H1 (cell line): ENCODE measurements at regions not wholly inside any gene's neighbourhood (a gene's known extent, or its start where the extent isn't known, plus 50 kb on each side); places are given as distances from the start of the nearest gene placed in this dataset.

Experiments used
- CTCF ChIA-PET: fragments of 300-600 bp; sonication (Branson Sonifier 250); formaldehyde crosslinking; loops from one replicate; lab custom pipeline; 2021; ENCODE audit not compliant: partially characterized antibody; lab: Charles Lee
- POLR2A ChIA-PET: fragments of 300-600 bp; sonication (Branson Sonifier 250); formaldehyde crosslinking; loops from one replicate; lab custom pipeline; 2021; ENCODE audit warnings: inconsistent platforms; ENCODE audit not compliant: partially characterized antibody; lab: Charles Lee
- DNase-seq, 2 experiments: peaks; one replicate each; pipeline versions ENCODE4 v3.0.0 to v3.0.0-alpha.2; 2010 to 2022; ENCODE audit warnings: low spot score in 2 of 2, low read depth in 1 of 2, mixed read lengths in 1 of 2
- FAIRE-seq: peaks from 2 replicates; lab custom pipeline; 2011; peaks lifted over from hg19 to GRCh38; lab: Jason Lieb, UNC
- H2AFZ ChIP-seq: 2 replicates; pipeline ENCODE4 v1.8.1; 2012; ENCODE audit warnings: low read length, inconsistent platforms
- H2AK5ac ChIP-seq: 2 replicates; pipeline ENCODE4 v1.6.1; 2013; ENCODE audit warnings: low read depth, low read length
- H2BK120ac ChIP-seq: replicated peaks from 2 replicates; pipeline ENCODE3; 2013; ENCODE audit warnings: low read depth, low read length, inconsistent platforms
- H2BK12ac ChIP-seq: 2 replicates; pipeline ENCODE4 v1.6.1; 2013; ENCODE audit warnings: low read depth, low read length
- H2BK15ac ChIP-seq: 2 replicates; pipeline ENCODE4 v1.6.1; 2013; ENCODE audit warnings: low read length
- H2BK20ac ChIP-seq: 2 replicates; pipeline ENCODE4 v1.6.1; 2013; ENCODE audit warnings: low read length
- H2BK5ac ChIP-seq: 2 replicates; pipeline ENCODE4 v1.6.1; 2013; ENCODE audit warnings: low read depth, low read length
- H3K14ac ChIP-seq: 2 replicates; pipeline ENCODE4 v1.6.1; 2013; ENCODE audit warnings: inconsistent platforms; ENCODE audit not compliant: insufficient read length
- H3K18ac ChIP-seq: 2 replicates; pipeline ENCODE4 v1.6.1; 2013; ENCODE audit warnings: low read length; ENCODE audit errors: extremely low read depth
- H3K23ac ChIP-seq: 2 replicates; pipeline ENCODE4 v1.6.1; 2013; ENCODE audit warnings: inconsistent platforms; ENCODE audit not compliant: insufficient read length
- H3K23me2 ChIP-seq: 2 replicates; pipeline ENCODE4 v1.6.1; 2013; ENCODE audit warnings: low read depth, low read length
- H3K27ac ChIP-seq: 2 replicates; pipeline ENCODE4 v1.6.1; 2011; ENCODE audit warnings: low read depth, low read length, inconsistent platforms
- H3K27me3 ChIP-seq, 4 experiments: replicated peaks in 1 of 4; 1 replicate in 1 of 4; 2 replicates in 3 of 4; pipeline versions ENCODE4 v1.6.1 to v1.8.1; 2011 to 2013; ENCODE audit warnings: low read length in 3 of 4, mild to moderate bottlenecking in 3 of 4, inconsistent platforms in 2 of 4, mixed read lengths in 2 of 4, moderate library complexity in 1 of 4; ENCODE audit not compliant: control insufficient read depth in 3 of 4, insufficient read depth in 3 of 4; ENCODE audit errors: extremely low read depth in 1 of 4
- H3K36me3 ChIP-seq, 4 experiments: 2 replicates each; pipeline versions ENCODE4 v1.6.1 to v1.8.1; 2011 to 2013; ENCODE audit warnings: mild to moderate bottlenecking in 4 of 4, low read length in 3 of 4, moderate library complexity in 2 of 4, control low read depth in 1 of 4, inconsistent platforms in 1 of 4; ENCODE audit not compliant: insufficient read depth in 4 of 4, control insufficient read depth in 2 of 4
- H3K4ac ChIP-seq: replicated peaks from 2 replicates; pipeline ENCODE3; 2013; ENCODE audit warnings: low read length, low read depth, mixed read lengths, inconsistent platforms; ENCODE audit not compliant: insufficient read length
- H3K4me1 ChIP-seq, 4 experiments: replicated peaks in 1 of 4; 1 replicate in 1 of 4; 2 replicates in 3 of 4; pipeline versions ENCODE4 v1.6.1 to v1.8.1; 2011 to 2013; ENCODE audit warnings: low read length in 3 of 4, inconsistent platforms in 2 of 4, mixed read lengths in 1 of 4; ENCODE audit not compliant: insufficient read depth in 4 of 4, control insufficient read depth in 3 of 4
- H3K4me2 ChIP-seq, 2 experiments: 2 replicates each; pipeline versions ENCODE4 v1.6.1 to v1.8.1; 2011 to 2013; ENCODE audit warnings: low read depth in 2 of 2, low read length in 2 of 2, control low read depth in 1 of 2, inconsistent platforms in 1 of 2, mild to moderate bottlenecking in 1 of 2; ENCODE audit not compliant: insufficient read depth in 1 of 2
- H3K4me3 ChIP-seq, 4 experiments: fragments of 200-600, 300-600 bp in 1 of 4; sonication (generic), shearing (Covaris generic), sonication (Bioruptor Twin) in 1 of 4; 2 replicates each; pipeline versions ENCODE4 v1.5.1 to v1.8.1; 2011 to 2016; ENCODE audit warnings: low read length in 4 of 4, low read depth in 3 of 4, control low read depth in 2 of 4, inconsistent platforms in 2 of 4, mild to moderate bottlenecking in 2 of 4, mixed read lengths in 1 of 4, moderate library complexity in 1 of 4; ENCODE audit not compliant: insufficient read depth in 2 of 4; ENCODE audit errors: extremely low read depth in 1 of 4
- H3K56ac ChIP-seq: replicated peaks from 2 replicates; pipeline ENCODE3; 2013; ENCODE audit warnings: low read depth, mild to moderate bottlenecking, mixed read lengths, low read length, inconsistent platforms; ENCODE audit not compliant: insufficient read length
- H3K79me1 ChIP-seq: 2 replicates; pipeline ENCODE4 v1.6.1; 2013; ENCODE audit warnings: low read depth, low read length, control low read depth
- H3K79me2 ChIP-seq, 2 experiments: 2 replicates each; pipeline versions ENCODE4 v1.6.1 to v1.8.1; 2012 to 2013; ENCODE audit warnings: low read length in 2 of 2, mild to moderate bottlenecking in 2 of 2, inconsistent platforms in 1 of 2; ENCODE audit not compliant: insufficient read depth in 2 of 2, control insufficient read depth in 1 of 2
- H3K9ac ChIP-seq, 4 experiments: replicated peaks in 1 of 4; 1 replicate in 1 of 4; 2 replicates in 3 of 4; pipeline versions ENCODE4 v1.6.1 to v1.8.1; 2011 to 2013; ENCODE audit warnings: low read depth in 3 of 4, low read length in 3 of 4, control low read depth in 2 of 4, mild to moderate bottlenecking in 2 of 4, moderate library complexity in 2 of 4, inconsistent platforms in 1 of 4; ENCODE audit errors: extremely low read depth in 1 of 4
- H3K9me3 ChIP-seq, 2 experiments: 2 replicates each; pipeline versions ENCODE4 v1.6.1 to v1.8.1; 2012 to 2013; ENCODE audit warnings: mild to moderate bottlenecking in 2 of 2, moderate library complexity in 2 of 2, control low read depth in 1 of 2, inconsistent platforms in 1 of 2, low read depth in 1 of 2, low read length in 1 of 2, mixed read lengths in 1 of 2; ENCODE audit not compliant: insufficient read depth in 2 of 2
- H4K20me1 ChIP-seq, 2 experiments: replicated peaks in 1 of 2; 2 replicates each; pipeline versions ENCODE3 to v1.8.1; 2011 to 2013; ENCODE audit warnings: inconsistent platforms in 2 of 2, low read length in 2 of 2, mild to moderate bottlenecking in 1 of 2; ENCODE audit not compliant: insufficient read depth in 2 of 2, control insufficient read depth in 1 of 2
- H4K5ac ChIP-seq: 2 replicates; pipeline ENCODE4 v1.6.1; 2013; ENCODE audit warnings: low read length, low read depth, mixed read lengths, inconsistent platforms; ENCODE audit not compliant: insufficient read length
- H4K8ac ChIP-seq: 2 replicates; pipeline ENCODE4 v1.8.0; 2013; ENCODE audit warnings: mild to moderate bottlenecking, moderate library complexity, low read length, inconsistent platforms; ENCODE audit not compliant: insufficient read depth; ENCODE audit errors: extremely low read depth
- H4K91ac ChIP-seq: replicated peaks from 2 replicates; pipeline ENCODE3; 2013; ENCODE audit warnings: low read length, mixed read lengths, inconsistent platforms; ENCODE audit not compliant: insufficient read length
- HDAC2 ChIP-seq, 2 experiments: fragments of 300-600 bp in 1 of 2; sonication (generic) in 1 of 2; IDR thresholded peaks; 2 replicates each; pipeline ENCODE4 v1.6.1; 2011 to 2012; ENCODE audit warnings: low read depth in 2 of 2, low read length in 2 of 2, mild to moderate bottlenecking in 2 of 2, moderate library complexity in 2 of 2, borderline replicate concordance in 1 of 2, inconsistent platforms in 1 of 2
- KDM5A ChIP-seq: fragments of 200-600 bp; IDR thresholded peaks from 2 replicates; pipeline ENCODE4 v1.7.1; 2012; ENCODE audit warnings: mild to moderate bottlenecking, low read length, inconsistent platforms, mixed read lengths
- MAFK ChIP-seq: IDR thresholded peaks from 2 replicates; pipeline ENCODE4 v1.6.1; 2012; ENCODE audit warnings: low read depth, mild to moderate bottlenecking, improper control_type of control experiment, low read length
- PHF8 ChIP-seq: fragments of 200-600 bp; sonication (generic); conservative IDR thresholded peaks from 2 replicates; pipeline ENCODE4 v1.7.1; 2012; ENCODE audit warnings: low read depth, mild to moderate bottlenecking, inconsistent platforms, low read length, moderate library complexity
- POLR2AphosphoS5 ChIP-seq: IDR thresholded peaks from 2 replicates; pipeline ENCODE4 v1.6.1; 2011; ENCODE audit warnings: low read depth, low read length
- SP1 ChIP-seq: IDR thresholded peaks from 2 replicates; pipeline ENCODE4 v1.6.1; 2011; ENCODE audit warnings: low read depth, low read length
- SP4 ChIP-seq: IDR thresholded peaks from 2 replicates; pipeline ENCODE4 v1.6.1; 2012; ENCODE audit warnings: low read length, inconsistent platforms
- ZNF274 ChIP-seq: IDR thresholded peaks from 2 replicates; pipeline ENCODE4 v1.7.0; 2012; ENCODE audit warnings: low read length, borderline replicate concordance; ENCODE audit errors: extremely low read depth
- WGBS, 2 experiments: shearing (Covaris generic) in 1 of 2; methylation state at CpG; one replicate each; pipeline versions ENCODE4 v1.1.6 to v1.1.7; 2013 to 2015; ENCODE audit warnings: low lambda C conversion rate in 2 of 2, mixed read lengths in 2 of 2, inconsistent platforms in 1 of 2, low coverage in 1 of 2, missing lambda C conversion rate in 1 of 2; ENCODE audit not compliant: insufficient replicate concordance in 2 of 2, insufficient coverage in 1 of 2, insufficient read length in 1 of 2; ENCODE audit errors: extremely low coverage in 1 of 2, missing lambda C conversion rate in 1 of 2; 5-methylcytosine and 5-hydroxymethylcytosine counted together
- TF ChIP-seq, protein P1 (sequence below): IDR thresholded peaks from 2 replicates; pipeline ENCODE4 v1.6.1; 2011; ENCODE audit warnings: low read length, improper control_type of control experiment
- TF ChIP-seq, protein P2 (sequence below), 3 experiments: IDR thresholded peaks; 1 replicate in 2 of 3; 2 replicates in 1 of 3; pipeline versions ENCODE4 v1.5.1 to v1.6.1; 2011; ENCODE audit warnings: low read length in 3 of 3, mild to moderate bottlenecking in 3 of 3, inconsistent platforms in 2 of 3, low read depth in 1 of 3, moderate library complexity in 1 of 3; ENCODE audit not compliant: insufficient read depth in 1 of 3; ENCODE audit errors: control extremely low read depth in 1 of 3

DNA sequence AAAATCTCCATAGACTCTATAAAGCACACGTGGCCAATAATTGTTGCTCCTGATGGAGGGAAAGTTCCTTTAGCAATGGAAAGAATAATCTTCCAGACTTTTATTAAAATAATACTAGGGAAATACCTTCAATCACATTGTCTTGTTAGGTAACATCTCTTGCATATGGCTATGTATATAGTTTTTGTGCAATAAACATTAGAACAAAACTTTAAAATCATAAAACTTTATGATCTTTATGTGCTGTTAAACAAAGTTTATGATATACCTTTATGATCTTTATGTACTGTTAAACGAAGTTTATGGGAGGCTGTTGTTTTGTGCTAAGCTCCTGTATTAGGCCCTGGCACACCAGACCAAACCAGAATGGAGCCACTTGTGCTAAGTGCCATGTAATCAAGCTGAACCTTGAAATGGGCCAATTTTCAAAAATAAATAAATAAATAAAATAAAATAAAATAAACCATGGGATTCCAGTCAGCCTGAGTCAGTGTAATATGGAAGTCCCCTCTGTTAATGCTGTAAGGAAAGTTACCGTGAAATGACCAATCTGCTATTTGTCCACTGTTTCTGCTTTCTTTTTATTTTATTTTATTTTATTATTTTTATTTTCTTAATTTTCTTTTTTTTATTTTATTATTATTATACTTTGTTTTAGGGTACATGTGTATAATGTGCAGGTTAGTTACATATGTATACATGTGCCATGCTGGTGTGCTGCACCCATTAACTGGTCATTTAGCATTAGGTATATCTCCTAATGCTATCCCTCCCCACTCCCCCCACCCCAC, 431.3 kb downstream of the SPATA31D1 start:
- Histone ChIP-seq H3K56ac (no peak overlapping the region), H2BK12ac (no peak overlapping the region), H2BK5ac (no peak overlapping the region), H3K79me1 (no peaks in the 10 kb centered on the region), H4K5ac (no peak overlapping the region), H3K36me3 (no peaks in the 10 kb centered on the region), H3K9me3 (no peaks in the 10 kb centered on the region), H3K9ac (no peak overlapping the region), H4K8ac (no peak overlapping the region), H3K27me3 (no peaks in the 10 kb centered on the region), H3K4me1 (no peaks in the 10 kb centered on the region), H2BK20ac (no peak overlapping the region), H4K20me1 (no peaks in the 10 kb centered on the region), H3K18ac (no peak overlapping the region), H3K23ac (no peak overlapping the region), H3K79me2 (no peaks in the 10 kb centered on the region), H2AK5ac (no peak overlapping the region), H2BK120ac (no peak overlapping the region), H2BK15ac (no peak overlapping the region), H3K27ac (no peak overlapping the region), H3K4me3 (no peak overlapping the region), H4K91ac (no peak overlapping the region), H3K4ac (no peak overlapping the region), H2AFZ (no peak overlapping the region), H3K23me2 (no peaks in the 10 kb centered on the region), H3K4me2 (no peak overlapping the region), H3K14ac (no peak overlapping the region)
- ChIA-PET POLR2A (no interaction called here), CTCF (no interaction called here)
- FAIRE-seq: no peak
- no peak for DNase-seq
- WGBS, 2 experiments: 92% methylated on average over 3 of the region's 3 CpGs; no CpG with 5 or more reads in 1 of the 2 experiments
- TF ChIP-seq POLR2AphosphoS5 (no peak), ZNF274 (no peak), SP4 (no peak), MAFK (no peak), PHF8 (no peak), HDAC2 (IDR thresholded peaks at IDR 0.05; ENCODE audit: borderline replicate concordance in 1 of 2, low read depth in 2 of 2, low read length in 2 of 2) (no peak), SP1 (no peak), KDM5A (no peak)
- TF ChIP-seq, protein P1, sequence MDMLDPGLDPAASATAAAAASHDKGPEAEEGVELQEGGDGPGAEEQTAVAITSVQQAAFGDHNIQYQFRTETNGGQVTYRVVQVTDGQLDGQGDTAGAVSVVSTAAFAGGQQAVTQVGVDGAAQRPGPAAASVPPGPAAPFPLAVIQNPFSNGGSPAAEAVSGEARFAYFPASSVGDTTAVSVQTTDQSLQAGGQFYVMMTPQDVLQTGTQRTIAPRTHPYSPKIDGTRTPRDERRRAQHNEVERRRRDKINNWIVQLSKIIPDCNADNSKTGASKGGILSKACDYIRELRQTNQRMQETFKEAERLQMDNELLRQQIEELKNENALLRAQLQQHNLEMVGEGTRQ: no peak
- TF ChIP-seq, protein P2, sequence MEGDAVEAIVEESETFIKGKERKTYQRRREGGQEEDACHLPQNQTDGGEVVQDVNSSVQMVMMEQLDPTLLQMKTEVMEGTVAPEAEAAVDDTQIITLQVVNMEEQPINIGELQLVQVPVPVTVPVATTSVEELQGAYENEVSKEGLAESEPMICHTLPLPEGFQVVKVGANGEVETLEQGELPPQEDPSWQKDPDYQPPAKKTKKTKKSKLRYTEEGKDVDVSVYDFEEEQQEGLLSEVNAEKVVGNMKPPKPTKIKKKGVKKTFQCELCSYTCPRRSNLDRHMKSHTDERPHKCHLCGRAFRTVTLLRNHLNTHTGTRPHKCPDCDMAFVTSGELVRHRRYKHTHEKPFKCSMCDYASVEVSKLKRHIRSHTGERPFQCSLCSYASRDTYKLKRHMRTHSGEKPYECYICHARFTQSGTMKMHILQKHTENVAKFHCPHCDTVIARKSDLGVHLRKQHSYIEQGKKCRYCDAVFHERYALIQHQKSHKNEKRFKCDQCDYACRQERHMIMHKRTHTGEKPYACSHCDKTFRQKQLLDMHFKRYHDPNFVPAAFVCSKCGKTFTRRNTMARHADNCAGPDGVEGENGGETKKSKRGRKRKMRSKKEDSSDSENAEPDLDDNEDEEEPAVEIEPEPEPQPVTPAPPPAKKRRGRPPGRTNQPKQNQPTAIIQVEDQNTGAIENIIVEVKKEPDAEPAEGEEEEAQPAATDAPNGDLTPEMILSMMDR (IDR thresholded peaks at IDR 0.05; ENCODE audit: control extremely low read depth in 1 of 3, insufficient read depth in 1 of 3, low read depth in 1 of 3, low read length in 3 of 3): no peak
